GM23338 (cell line): ENCODE measurements at regions not wholly inside any gene's neighbourhood (a gene's known extent, or its start where the extent isn't known, plus 50 kb on each side); places are given as distances from the start of the nearest gene placed in this dataset.

ENCODE experiments used
- ATAC-seq: fragments of 200-7000 bp; cut with Tn5 transposase; 3 replicates; pipeline ENCODE4 v1.9.1; 2020
- DNase-seq: peaks from one replicate; pipeline ENCODE4 v3.0.0-alpha.2; 2015; ENCODE audit warnings: low spot score
- H2AFZ ChIP-seq: fragments of 200-600 bp; sonication (generic); 2 replicates; pipeline ENCODE4 v1.8.0; 2016; ENCODE audit warnings: antibody characterized with exemption, mild to moderate bottlenecking, moderate library complexity
- H3F3A ChIP-seq: fragments of 200-600 bp; sonication (generic); replicated peaks from 2 replicates; pipeline ENCODE4 v1.8.0; 2017; ENCODE audit warnings: antibody characterized with exemption, mixed run types, low read depth
- H3K27ac ChIP-seq: fragments of 200-600 bp; sonication (generic); 2 replicates; pipeline ENCODE4 v1.6.1; 2016; ENCODE audit warnings: low read depth
- H3K27me3 ChIP-seq: fragments of 200-600 bp; sonication (generic); 2 replicates; pipeline ENCODE4 v1.8.0; 2016; ENCODE audit warnings: mild to moderate bottlenecking, mixed run types, moderate library complexity; ENCODE audit not compliant: insufficient read depth
- H3K36me3 ChIP-seq: fragments of 200-600 bp; sonication (generic); 2 replicates; pipeline ENCODE4 v1.8.0; 2016; ENCODE audit warnings: mild to moderate bottlenecking; ENCODE audit not compliant: insufficient read depth
- H3K4me1 ChIP-seq: fragments of 200-600 bp; sonication (generic); 2 replicates; pipeline ENCODE4 v1.8.0; 2016; ENCODE audit warnings: mild to moderate bottlenecking, moderate library complexity; ENCODE audit not compliant: insufficient read depth
- H3K4me2 ChIP-seq: fragments of 200-600 bp; sonication (generic); 2 replicates; pipeline ENCODE4 v1.7.1; 2017; ENCODE audit warnings: mixed run types
- H3K4me3 ChIP-seq: fragments of 200-600 bp; sonication (generic); 2 replicates; pipeline ENCODE4 v1.6.1; 2016; ENCODE audit warnings: mixed run types
- H3K79me2 ChIP-seq: fragments of 200-600 bp; sonication (generic); replicated peaks from 2 replicates; pipeline ENCODE4 v1.8.0; 2017; ENCODE audit warnings: mild to moderate bottlenecking; ENCODE audit not compliant: insufficient read depth
- H3K9me2 ChIP-seq: fragments of 200-600 bp; sonication (generic); 2 replicates; pipeline ENCODE4 v1.8.0; 2017; ENCODE audit not compliant: insufficient read depth
- H4K20me1 ChIP-seq: fragments of 200-600 bp; sonication (generic); replicated peaks from 2 replicates; pipeline ENCODE4 v1.8.0; 2017; ENCODE audit warnings: mild to moderate bottlenecking; ENCODE audit not compliant: insufficient read depth
- H3K27ac Mint-ChIP-seq: 2 replicates; pipeline ENCODE4 v1.8.0; 2020; ENCODE audit warnings: inconsistent platforms, mild to moderate bottlenecking, moderate library complexity, mixed read lengths
- H3K27me3 Mint-ChIP-seq: 3 replicates; pipeline ENCODE4 v1.8.0; 2022; ENCODE audit warnings: low read depth, mild to moderate bottlenecking, moderate library complexity, mixed read lengths, inconsistent platforms; ENCODE audit not compliant: insufficient read depth, poor library complexity
- H3K36me3 Mint-ChIP-seq: 3 replicates; pipeline ENCODE4 v1.8.0; 2021; ENCODE audit warnings: low read depth, mild to moderate bottlenecking, inconsistent platforms, moderate library complexity, mixed read lengths
- H3K4me1 Mint-ChIP-seq: 3 replicates; pipeline ENCODE4 v1.8.0; 2020; ENCODE audit warnings: mild to moderate bottlenecking, inconsistent platforms, mixed read lengths
- H3K4me3 Mint-ChIP-seq: 3 replicates; pipeline ENCODE4 v1.8.0; 2021; ENCODE audit warnings: moderate library complexity, mild to moderate bottlenecking, inconsistent platforms, mixed read lengths
- H3K9me3 Mint-ChIP-seq: 3 replicates; pipeline ENCODE4 v1.8.0; 2020; ENCODE audit warnings: moderate library complexity, mild to moderate bottlenecking, inconsistent platforms, mixed read lengths
- CREB1 ChIP-seq: fragments of 250-450 bp; sonication (Bioruptor Pico); IDR thresholded peaks from 2 replicates; pipeline ENCODE4 v1.5.0; 2020; ENCODE audit warnings: low read depth, mild to moderate bottlenecking, moderate library complexity
- ETS1 ChIP-seq: IDR thresholded peaks from 2 replicates; pipeline ENCODE4 v1.6.1; 2016; ENCODE audit warnings: antibody characterized with exemption
- EZH2 ChIP-seq: fragments of 200-600 bp; sonication (generic); IDR thresholded peaks from one replicate; pipeline ENCODE4 v1.8.0; 2017; ENCODE audit warnings: antibody characterized with exemption, mild to moderate bottlenecking, low read depth; ENCODE audit not compliant: unreplicated experiment
- EZH2phosphoT487 ChIP-seq: fragments of 200-600 bp; sonication (generic); IDR thresholded peaks from one replicate; pipeline ENCODE4 v1.8.1; 2018; ENCODE audit warnings: antibody characterized with exemption; ENCODE audit not compliant: unreplicated experiment
- JUNB ChIP-seq: IDR thresholded peaks from one replicate; pipeline ENCODE4 v1.6.1; 2016; ENCODE audit warnings: antibody characterized with exemption; ENCODE audit not compliant: unreplicated experiment
- NANOG ChIP-seq: IDR thresholded peaks from 2 replicates; pipeline ENCODE4 v1.6.1; 2016; ENCODE audit warnings: antibody characterized with exemption, borderline replicate concordance
- ZNF114 ChIP-seq: fragments of 250-450 bp; sonication (Bioruptor Pico); IDR thresholded peaks from 2 replicates; pipeline ENCODE4 v1.5.0; 2020; ENCODE audit warnings: mild to moderate bottlenecking, moderate library complexity
- ZNF331 ChIP-seq: fragments of 250-450 bp; sonication (Bioruptor Pico); IDR thresholded peaks from 2 replicates; pipeline ENCODE4 v1.5.0; 2020; ENCODE audit warnings: low read depth, mild to moderate bottlenecking, moderate library complexity
- TF ChIP-seq, protein P1 (sequence below): IDR thresholded peaks from one replicate; pipeline ENCODE4 v1.6.1; 2018; ENCODE audit warnings: antibody characterized with exemption; ENCODE audit not compliant: unreplicated experiment
- TF ChIP-seq, protein P2 (sequence below), 2 experiments: fragments of 200-600 bp in 1 of 2; sonication (generic) in 1 of 2; conservative IDR thresholded peaks; 2 replicates each; pipeline versions ENCODE4 v1.5.1 to v1.6.1; 2016 to 2017; ENCODE audit warnings: antibody characterized with exemption in 2 of 2, low read depth in 2 of 2, mild to moderate bottlenecking in 2 of 2, moderate library complexity in 1 of 2

DNA sequence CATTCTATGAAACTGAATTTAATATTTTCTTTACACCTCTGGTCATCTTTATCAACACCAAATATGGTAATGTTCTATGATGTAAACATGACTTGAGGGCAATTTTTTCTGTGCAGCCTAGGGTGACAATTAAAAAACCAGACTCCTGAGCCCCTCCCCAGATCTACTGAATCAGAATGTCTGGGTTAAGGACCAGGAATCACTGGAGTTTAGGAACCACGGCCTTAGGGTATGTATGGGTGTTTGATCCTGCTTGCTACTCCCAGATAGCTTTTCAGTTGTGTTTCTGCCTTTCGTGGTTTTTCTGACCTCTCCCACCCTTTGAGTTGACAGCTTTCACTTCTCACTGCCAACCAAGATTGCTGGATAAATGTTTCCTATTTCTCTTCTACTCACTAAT is 332.2 kb downstream of the DHX15 start:
- Histone ChIP-seq H3K4me3 (no peak overlapping the region), H3K4me2 (no peak overlapping the region), H3K9me2 (no peaks in the 10 kb centered on the region), H3K27me3 (no peaks in the 10 kb centered on the region), H2AFZ (no peak overlapping the region), H3K27ac (no peak overlapping the region), H4K20me1 (no peaks in the 10 kb centered on the region), H3K79me2 (no peaks in the 10 kb centered on the region), H3K4me1 (peaks cover 22% of the 10 kb centered on the region), H3F3A (no peaks in the 10 kb centered on the region), H3K36me3 (no peaks in the 10 kb centered on the region)
- Mint-ChIP-seq H3K27me3 (peaks cover 8% of the 10 kb centered on the region), H3K9me3 (no peaks in the 10 kb centered on the region), H3K4me3 (no peak overlapping the region), H3K36me3 (no peaks in the 10 kb centered on the region), H3K4me1 (peaks cover 42% of the 10 kb centered on the region), H3K27ac (no peak overlapping the region; the same call in 1 of the 2 replicates)
- TF ChIP-seq ETS1 (no peak), ZNF331 (CRISPR knock-in tag) (no peak), JUNB (no peak), ZNF114 (CRISPR knock-in tag) (no peak)
- TF ChIP-seq, protein P1, sequence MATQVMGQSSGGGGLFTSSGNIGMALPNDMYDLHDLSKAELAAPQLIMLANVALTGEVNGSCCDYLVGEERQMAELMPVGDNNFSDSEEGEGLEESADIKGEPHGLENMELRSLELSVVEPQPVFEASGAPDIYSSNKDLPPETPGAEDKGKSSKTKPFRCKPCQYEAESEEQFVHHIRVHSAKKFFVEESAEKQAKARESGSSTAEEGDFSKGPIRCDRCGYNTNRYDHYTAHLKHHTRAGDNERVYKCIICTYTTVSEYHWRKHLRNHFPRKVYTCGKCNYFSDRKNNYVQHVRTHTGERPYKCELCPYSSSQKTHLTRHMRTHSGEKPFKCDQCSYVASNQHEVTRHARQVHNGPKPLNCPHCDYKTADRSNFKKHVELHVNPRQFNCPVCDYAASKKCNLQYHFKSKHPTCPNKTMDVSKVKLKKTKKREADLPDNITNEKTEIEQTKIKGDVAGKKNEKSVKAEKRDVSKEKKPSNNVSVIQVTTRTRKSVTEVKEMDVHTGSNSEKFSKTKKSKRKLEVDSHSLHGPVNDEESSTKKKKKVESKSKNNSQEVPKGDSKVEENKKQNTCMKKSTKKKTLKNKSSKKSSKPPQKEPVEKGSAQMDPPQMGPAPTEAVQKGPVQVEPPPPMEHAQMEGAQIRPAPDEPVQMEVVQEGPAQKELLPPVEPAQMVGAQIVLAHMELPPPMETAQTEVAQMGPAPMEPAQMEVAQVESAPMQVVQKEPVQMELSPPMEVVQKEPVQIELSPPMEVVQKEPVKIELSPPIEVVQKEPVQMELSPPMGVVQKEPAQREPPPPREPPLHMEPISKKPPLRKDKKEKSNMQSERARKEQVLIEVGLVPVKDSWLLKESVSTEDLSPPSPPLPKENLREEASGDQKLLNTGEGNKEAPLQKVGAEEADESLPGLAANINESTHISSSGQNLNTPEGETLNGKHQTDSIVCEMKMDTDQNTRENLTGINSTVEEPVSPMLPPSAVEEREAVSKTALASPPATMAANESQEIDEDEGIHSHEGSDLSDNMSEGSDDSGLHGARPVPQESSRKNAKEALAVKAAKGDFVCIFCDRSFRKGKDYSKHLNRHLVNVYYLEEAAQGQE = no peak
- ATAC-seq (no peak), DNase-seq (no peak)

DNA sequence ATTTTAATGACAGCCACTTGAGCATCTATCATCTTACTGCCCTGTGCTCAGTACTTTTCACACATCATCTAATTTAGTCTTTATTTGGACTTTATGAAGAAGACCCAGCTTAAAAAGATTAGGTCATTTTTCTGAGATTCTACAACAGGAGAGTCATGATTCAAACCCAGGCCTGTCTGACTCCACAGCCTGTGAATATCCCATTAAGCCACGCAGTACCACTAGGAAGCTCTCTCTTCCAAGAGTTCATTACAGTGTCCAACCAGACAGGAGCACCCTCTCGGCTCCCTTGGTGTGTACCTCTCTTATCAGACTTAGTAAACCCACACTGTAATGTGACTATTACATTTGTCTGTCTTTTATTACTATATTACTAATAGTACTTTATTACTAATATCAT is 332.8 kb downstream of the DHX15 start:
- H3K27me3 ChIP-seq = no peaks in the 10 kb centered on the region
- Mint-ChIP-seq H3K27me3 (peaks cover 8% of the 10 kb centered on the region), H3K4me3 (no peak overlapping the region), H3K36me3 (no peaks in the 10 kb centered on the region), H3K4me1 (peaks cover 39% of the 10 kb centered on the region), H3K27ac (no peak overlapping the region), H3K9me3 (no peaks in the 10 kb centered on the region)
- no peaks in the 10 kb centered on the region for H3K9me2 ChIP-seq
- no peak overlapping the region for H2AFZ ChIP-seq
- H3K4me2 ChIP-seq = no peak overlapping the region
- no peaks in the 10 kb centered on the region for H3F3A ChIP-seq
- DNase-seq (no peak), ATAC-seq (no peak)
- no peaks in the 10 kb centered on the region for H4K20me1 ChIP-seq
- no peaks in the 10 kb centered on the region for H3K36me3 ChIP-seq
- peaks cover 18% of the 10 kb centered on the region for H3K4me1 ChIP-seq
- H3K27ac ChIP-seq = no peak overlapping the region
- no peak overlapping the region for H3K4me3 ChIP-seq
- no peaks in the 10 kb centered on the region for H3K79me2 ChIP-seq
- TF ChIP-seq ZNF114 (CRISPR knock-in tag) (no peak), NANOG (no peak), EZH2 (no peak), CREB1 (CRISPR knock-in tag) (no peak), ZNF331 (CRISPR knock-in tag) (no peak), JUNB (no peak), EZH2phosphoT487 (no peak), ETS1 (no peak)
- TF ChIP-seq, protein P2, sequence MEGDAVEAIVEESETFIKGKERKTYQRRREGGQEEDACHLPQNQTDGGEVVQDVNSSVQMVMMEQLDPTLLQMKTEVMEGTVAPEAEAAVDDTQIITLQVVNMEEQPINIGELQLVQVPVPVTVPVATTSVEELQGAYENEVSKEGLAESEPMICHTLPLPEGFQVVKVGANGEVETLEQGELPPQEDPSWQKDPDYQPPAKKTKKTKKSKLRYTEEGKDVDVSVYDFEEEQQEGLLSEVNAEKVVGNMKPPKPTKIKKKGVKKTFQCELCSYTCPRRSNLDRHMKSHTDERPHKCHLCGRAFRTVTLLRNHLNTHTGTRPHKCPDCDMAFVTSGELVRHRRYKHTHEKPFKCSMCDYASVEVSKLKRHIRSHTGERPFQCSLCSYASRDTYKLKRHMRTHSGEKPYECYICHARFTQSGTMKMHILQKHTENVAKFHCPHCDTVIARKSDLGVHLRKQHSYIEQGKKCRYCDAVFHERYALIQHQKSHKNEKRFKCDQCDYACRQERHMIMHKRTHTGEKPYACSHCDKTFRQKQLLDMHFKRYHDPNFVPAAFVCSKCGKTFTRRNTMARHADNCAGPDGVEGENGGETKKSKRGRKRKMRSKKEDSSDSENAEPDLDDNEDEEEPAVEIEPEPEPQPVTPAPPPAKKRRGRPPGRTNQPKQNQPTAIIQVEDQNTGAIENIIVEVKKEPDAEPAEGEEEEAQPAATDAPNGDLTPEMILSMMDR (conservative IDR thresholded peaks at IDR 0.05; ENCODE audit: low read depth in 2 of 2) = no peak
- TF ChIP-seq, protein P1 = no peak
